HG02970 (cell line): ENCODE measurements at regions not wholly inside any gene's neighbourhood (a gene's known extent, or its start where the extent isn't known, plus 50 kb on each side); places are given as distances from the start of the nearest gene placed in this dataset.

Source experiments
- ATAC-seq: cut with Tn5 transposase; IDR thresholded peaks from one replicate; pipeline ENCODE4 v1.9.1; 2021; ENCODE audit warnings: mild to moderate bottlenecking, moderate library complexity, moderate number of reproducible peaks; ENCODE audit not compliant: unreplicated experiment, low FRiP score

- no peak for ATAC-seq
Measured at GRCh38 chr2:118705032-118705431, 142.4 kb downstream of the EN1 start.

- ATAC-seq, result no peak
Measured at GRCh38 chr2:118699447-118700175, 147.8 kb downstream of the EN1 start.

GRCh38 chr2:118698564-118698963, 148.9 kb downstream of the EN1 start:
- ATAC-seq, result no peak

- ATAC-seq, result no peak
Measured at GRCh38 chr2:118697781-118698180, 149.7 kb downstream of the EN1 start.

GRCh38 chr2:118696786-118697465, 150.5 kb downstream of the EN1 start:
- ATAC-seq, result no peak

GRCh38 chr2:118693287-118693822, 154.1 kb downstream of the EN1 start:
- ATAC-seq, result no peak

- no peak for ATAC-seq
Measured at GRCh38 chr2:118689874-118690273, 157.6 kb downstream of the EN1 start.

GRCh38 chr2:118689456-118689855, 158.0 kb downstream of the EN1 start:
- no peak for ATAC-seq

- no peak for ATAC-seq
Measured at GRCh38 chr2:118689033-118689432, 158.4 kb downstream of the EN1 start.

GRCh38 chr2:118687698-118688097, 159.8 kb downstream of the EN1 start:
- ATAC-seq, result no peak

GRCh38 chr2:118687192-118687591, 160.3 kb downstream of the EN1 start:
- ATAC-seq, result no peak

- ATAC-seq, result no peak
Measured at GRCh38 chr2:118686346-118686745, 161.1 kb downstream of the EN1 start.

GRCh38 chr2:118683460-118683859, 164.0 kb downstream of the EN1 start:
- no peak for ATAC-seq

GRCh38 chr2:118678985-118679384, 168.5 kb downstream of the EN1 start:
- ATAC-seq, result no peak

GRCh38 chr2:118677546-118677945, 169.9 kb downstream of the EN1 start:
- ATAC-seq, result no peak

- ATAC-seq, result no peak
Measured at GRCh38 chr2:118675531-118675930, 171.9 kb downstream of the EN1 start.

GRCh38 chr2:118672571-118673158, 174.8 kb downstream of the EN1 start:
- ATAC-seq, result no peak

GRCh38 chr2:118671701-118672454, 175.6 kb downstream of the EN1 start:
- no peak for ATAC-seq

GRCh38 chr2:118670838-118671237, 176.6 kb downstream of the EN1 start:
- ATAC-seq, result no peak

GRCh38 chr2:118670276-118670675, 177.2 kb downstream of the EN1 start:
- no peak for ATAC-seq

- ATAC-seq, result no peak
Measured at GRCh38 chr2:118669654-118670053, 177.8 kb downstream of the EN1 start.
